GM20000 (cell line): ENCODE measurements at regions not wholly inside any gene's neighbourhood (a gene's known extent, or its start where the extent isn't known, plus 50 kb on each side); places are given as distances from the start of the nearest gene placed in this dataset.

Source experiments
- DNase-seq: peaks from one replicate; pipeline ENCODE4 v3.0.0; 2012; ENCODE audit warnings: low spot score
- CTCF ChIP-seq: IDR thresholded peaks from 2 replicates; pipeline ENCODE4 v1.5.1; 2012; ENCODE audit warnings: mild to moderate bottlenecking, control low read depth; ENCODE audit errors: extremely low read depth, missing control alignments

DNA sequence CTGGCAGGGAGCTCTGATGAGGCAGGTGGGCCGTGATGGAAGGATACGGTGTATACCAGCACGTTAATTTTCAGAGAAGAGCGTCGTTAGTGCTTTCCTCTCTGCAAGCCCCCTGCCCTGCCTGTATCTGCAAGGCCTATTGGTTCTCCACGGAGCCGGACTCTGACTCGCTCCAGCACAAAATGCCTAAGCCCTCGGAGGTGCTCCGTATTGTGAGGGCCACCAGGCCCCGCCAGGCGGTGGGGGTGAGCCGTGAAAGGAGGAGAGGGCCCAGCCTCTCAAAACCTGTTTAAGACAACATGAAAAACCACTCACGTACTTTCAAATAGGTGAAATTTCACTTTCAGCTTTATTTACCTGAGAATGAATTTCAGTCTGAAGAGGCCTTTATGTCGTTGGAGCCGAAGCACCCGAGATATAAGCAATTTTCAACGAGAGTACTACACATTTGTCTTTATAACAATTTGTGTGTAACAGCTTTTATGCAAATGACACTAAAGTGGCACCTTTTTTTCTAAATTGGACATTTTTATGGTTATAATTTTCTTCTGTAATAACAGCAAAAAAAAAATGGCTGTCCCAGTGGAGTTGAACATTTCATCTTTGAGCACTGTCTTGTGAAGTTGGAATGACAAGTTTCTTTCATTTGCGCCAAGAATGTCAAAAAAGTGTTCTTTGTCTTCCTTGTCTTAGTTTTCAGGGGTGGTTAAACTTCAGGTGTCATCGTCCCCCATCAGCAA is 749.5 kb downstream of the VRK1 start:
- TF ChIP-seq CTCF = no peak
- DNase-seq = no peak

GRCh38 chr14:97550463-97550862 is 753.3 kb downstream of the VRK1 start:
- no peak for TF ChIP-seq CTCF
- no peak for DNase-seq

DNA sequence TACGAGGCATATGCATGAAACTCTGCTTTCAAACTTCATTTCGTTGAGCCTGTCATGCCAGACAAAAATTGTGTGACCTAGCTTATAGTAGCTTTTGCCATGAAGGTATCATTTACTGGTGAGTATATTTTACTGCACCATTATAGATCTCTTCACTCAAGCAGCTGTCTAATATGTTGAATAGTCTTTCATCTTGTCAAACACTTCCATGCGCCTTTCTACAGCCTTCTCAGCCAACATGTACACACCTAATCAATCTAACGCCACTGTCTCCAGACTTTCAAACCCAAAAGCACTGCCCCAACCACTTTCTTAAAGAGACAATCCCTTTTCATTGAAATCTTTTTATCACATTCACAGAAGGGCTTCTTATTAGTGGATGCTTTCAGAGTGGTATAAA is 757.4 kb downstream of the VRK1 start:
- no peak for TF ChIP-seq CTCF
- no peak for DNase-seq

DNA sequence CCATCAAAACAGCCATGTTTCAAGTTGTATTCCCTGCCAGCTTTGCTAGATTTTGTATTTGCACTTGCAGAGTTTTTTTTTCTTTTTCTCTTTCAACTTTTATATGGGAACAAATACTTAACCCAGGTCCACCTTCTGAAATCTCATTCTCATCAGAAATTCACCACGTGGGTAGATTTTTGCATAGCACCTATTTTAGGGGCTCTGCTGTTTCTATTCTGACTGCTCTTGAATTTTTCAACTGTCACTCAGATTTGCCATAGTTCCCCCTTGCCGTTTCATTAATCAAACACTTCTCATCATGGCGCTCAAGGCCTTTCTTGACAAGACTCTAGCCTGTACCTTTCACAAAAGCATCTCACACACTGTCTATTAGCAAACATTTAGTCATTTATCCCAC is 767.2 kb downstream of the VRK1 start:
- no peak for TF ChIP-seq CTCF
- DNase-seq = no peak

DNA sequence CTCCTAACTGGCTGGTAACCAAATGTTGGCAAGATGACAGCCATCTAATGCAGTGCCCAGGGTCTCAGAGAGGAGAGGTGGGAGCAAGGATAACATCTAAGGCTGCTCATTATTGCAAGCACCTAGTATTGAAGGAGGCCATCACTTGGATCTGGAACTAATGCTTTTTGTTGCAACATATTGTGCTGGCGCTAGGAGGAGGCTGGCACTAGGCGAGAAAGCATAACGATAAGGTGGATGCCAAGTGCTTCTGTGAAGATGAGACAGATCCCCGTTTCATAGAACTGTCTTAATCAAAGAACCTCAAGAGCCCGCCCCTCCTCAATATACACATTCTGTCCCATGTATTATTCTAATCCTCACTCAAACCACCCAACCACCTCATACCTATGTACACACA is 774.0 kb downstream of the VRK1 start:
- no peak for TF ChIP-seq CTCF
- no peak for DNase-seq

- DNase-seq = no peak
- TF ChIP-seq CTCF = no peak
These were observed 774.8 kb downstream of the VRK1 start for GRCh38 chr14:97571866-97572555.

DNA sequence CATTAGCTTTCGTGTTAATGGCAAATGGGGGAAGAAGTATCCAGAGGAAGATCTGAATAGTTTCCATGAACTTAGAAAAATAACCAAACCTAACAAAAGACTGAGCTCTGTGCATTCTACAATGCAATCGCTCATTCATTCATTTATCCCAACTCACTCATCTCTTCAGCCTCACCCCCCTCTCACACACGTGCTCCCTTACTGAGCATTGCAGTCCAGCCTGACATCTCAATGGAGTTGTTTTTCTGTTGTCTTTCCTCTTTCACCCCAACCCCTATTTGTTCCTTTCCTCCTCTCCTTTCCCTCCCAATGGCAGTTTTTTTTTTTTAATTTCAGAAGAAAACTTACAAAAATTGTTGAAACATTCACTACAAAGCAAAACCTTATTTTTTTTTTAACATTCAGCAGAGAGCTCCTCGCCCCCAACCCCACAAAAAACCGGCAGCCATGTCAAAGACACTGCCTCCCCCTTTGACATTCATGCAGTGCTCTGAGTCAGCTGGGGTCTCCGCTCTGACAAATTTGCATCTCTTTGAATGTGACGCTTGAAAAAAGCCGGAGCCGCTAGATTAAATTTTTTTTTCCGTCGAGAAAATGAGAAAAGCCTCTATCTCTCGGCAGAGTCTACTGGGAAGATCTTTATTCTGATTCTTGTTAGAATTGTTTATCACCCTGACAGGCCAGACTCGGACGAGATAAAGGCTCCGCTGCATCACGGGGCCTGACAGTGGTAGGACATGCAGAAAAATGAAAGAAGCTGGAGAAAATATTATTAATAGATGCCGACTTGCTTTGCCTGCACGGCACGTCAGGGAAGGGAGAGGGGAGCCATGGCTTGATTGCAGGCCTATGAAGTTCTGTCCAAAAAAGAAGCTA is 775.6 kb downstream of the VRK1 start:
- DNase-seq = no peak
- no peak for TF ChIP-seq CTCF
